ENCODE measurements at regions not wholly inside any gene's neighbourhood (a gene's known extent, or its start where the extent isn't known, plus 50 kb on each side); places are given as distances from the start of the nearest gene placed in this dataset.

GRCh38 chr3:94259291-94259690 is 196.4 kb downstream of the NSUN3 start:
- no peak for DNase-seq

GRCh38 chr3:94269763-94270162 is 206.9 kb downstream of the NSUN3 start:
- DNase-seq, result no peak

GRCh38 chr3:94272016-94272415 is 209.2 kb downstream of the NSUN3 start:
- DNase-seq, result no peak

GRCh38 chr3:94280958-94281357 is 218.1 kb downstream of the NSUN3 start:
- no peak for DNase-seq

GRCh38 chr3:94285872-94286271 is 223.0 kb downstream of the NSUN3 start:
- no peak for DNase-seq

- no peak for DNase-seq
Measured at GRCh38 chr3:94291686-94292085, 228.8 kb downstream of the NSUN3 start.

- DNase-seq, result no peak
Measured at GRCh38 chr3:94292151-94292550, 229.3 kb downstream of the NSUN3 start.

- DNase-seq, result no peak
Measured at GRCh38 chr3:94293793-94294195, 230.9 kb downstream of the NSUN3 start.

- no peak for DNase-seq
Measured at GRCh38 chr3:94294806-94295205, 231.9 kb downstream of the NSUN3 start.

- DNase-seq, result no peak
Measured at GRCh38 chr3:94299716-94300115, 236.9 kb downstream of the NSUN3 start.

GRCh38 chr3:94301366-94301765 is 238.5 kb downstream of the NSUN3 start:
- DNase-seq, result no peak

- no peak for DNase-seq
Measured at GRCh38 chr3:94303266-94303665, 240.4 kb downstream of the NSUN3 start.

- no peak for DNase-seq
Measured at GRCh38 chr3:94303897-94304296, 241.0 kb downstream of the NSUN3 start.

GRCh38 chr3:94304954-94305353 is 242.1 kb downstream of the NSUN3 start:
- no peak for DNase-seq

- DNase-seq, result no peak
Measured at GRCh38 chr3:94305835-94306611, 243.2 kb downstream of the NSUN3 start.

- DNase-seq, result no peak
Measured at GRCh38 chr3:94307588-94307987, 244.7 kb downstream of the NSUN3 start.

- no peak for DNase-seq
Measured at GRCh38 chr3:94308767-94309166, 245.9 kb downstream of the NSUN3 start.

- no peak for DNase-seq
Measured at GRCh38 chr3:94310341-94311135, 247.7 kb downstream of the NSUN3 start.

GRCh38 chr3:94311651-94312050 is 248.8 kb downstream of the NSUN3 start:
- no peak for DNase-seq

GRCh38 chr3:94314218-94314883 is 251.5 kb downstream of the NSUN3 start:
- DNase-seq, result no peak

- no peak for DNase-seq
Measured at GRCh38 chr3:94317017-94317416, 254.2 kb downstream of the NSUN3 start.

GRCh38 chr3:94323596-94323995 is 260.7 kb downstream of the NSUN3 start:
- no peak for DNase-seq

- DNase-seq, result no peak
Measured at GRCh38 chr3:94331831-94332230, 269.0 kb downstream of the NSUN3 start.
